ENCODE measurements at regions not wholly inside any gene's neighbourhood (a gene's known extent, or its start where the extent isn't known, plus 50 kb on each side); places are given as distances from the start of the nearest gene placed in this dataset.

DNA sequence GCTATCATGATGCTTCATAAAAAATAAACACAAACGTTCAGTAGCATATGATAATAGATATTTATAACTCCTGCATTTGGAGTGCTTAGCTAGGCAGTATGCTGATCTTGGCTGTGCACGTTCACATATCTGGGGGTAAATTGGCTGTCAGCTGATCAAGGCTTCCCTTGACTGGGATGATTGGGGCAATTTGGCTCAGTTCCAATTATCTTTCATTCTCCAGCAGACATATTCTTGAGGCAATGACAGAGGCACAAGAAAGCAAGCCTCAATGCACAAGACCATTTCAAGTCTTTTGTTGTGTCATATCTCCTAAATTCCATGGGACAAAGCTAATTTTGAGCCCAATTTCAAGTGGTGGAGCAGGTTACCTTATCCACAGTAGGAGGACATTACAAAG, 142.0 kb downstream of the DLEU7 start:
- DNase-seq, result no peak

- DNase-seq, result no peak
Measured at GRCh38 chr13:50706505-50706904, 137.0 kb downstream of the DLEU7 start.

- DNase-seq, result no peak
Measured at GRCh38 chr13:50707628-50708027, 135.9 kb downstream of the DLEU7 start.

DNA sequence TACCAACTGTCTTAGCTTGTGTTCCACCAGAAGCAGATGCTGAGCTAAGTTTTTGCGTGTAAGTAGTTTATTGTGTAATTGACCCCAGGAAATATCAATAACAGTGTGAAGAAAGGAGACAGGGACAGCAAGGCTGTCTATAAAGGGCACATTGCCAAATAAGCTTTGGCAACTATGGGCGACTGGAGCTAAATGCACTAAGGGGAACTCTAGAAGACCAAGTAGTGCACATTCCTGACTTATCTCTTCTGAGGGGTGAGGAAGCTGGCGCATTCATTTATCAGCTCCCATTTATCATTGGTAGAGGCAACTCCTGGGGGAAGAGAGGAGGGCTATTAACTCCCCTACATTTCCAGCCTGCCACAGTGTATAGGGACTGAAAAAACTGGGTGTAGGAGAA, 135.0 kb downstream of the DLEU7 start:
- no peak for DNase-seq

- no peak for DNase-seq
Measured at GRCh38 chr13:50709058-50709457, 134.4 kb downstream of the DLEU7 start.

DNA sequence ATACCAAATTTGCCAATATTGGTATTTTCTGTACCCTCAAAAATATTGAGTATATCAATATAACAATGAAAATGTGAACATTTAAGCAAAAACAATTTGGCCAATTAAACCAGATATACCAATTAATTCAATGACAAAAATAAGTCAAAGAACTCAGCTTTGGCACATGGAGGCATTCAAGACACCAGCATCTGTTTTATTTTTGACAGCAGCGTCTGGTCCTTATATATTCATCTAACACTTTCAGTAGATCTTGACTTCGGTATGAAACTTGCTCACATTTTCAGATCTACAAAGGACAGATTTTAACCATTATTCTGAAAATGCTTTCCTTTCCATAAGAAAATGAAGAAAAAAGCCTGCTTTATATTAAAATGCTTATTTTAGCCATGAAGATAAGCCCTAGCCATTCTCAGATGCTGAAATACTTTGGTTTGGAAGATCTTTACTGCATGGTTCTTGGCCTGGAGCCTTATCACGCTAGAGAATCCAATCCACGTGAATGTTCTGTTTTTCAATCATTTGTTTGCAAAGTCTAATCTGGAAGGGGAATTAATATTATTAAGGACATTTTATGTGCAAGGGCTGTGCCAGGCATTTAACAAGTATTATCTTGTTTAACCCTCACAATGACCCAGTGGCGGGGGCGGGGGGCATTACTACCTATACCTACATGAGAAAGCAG, 132.2 kb downstream of the DLEU7 start:
- DNase-seq, result no peak

- no peak for DNase-seq
Measured at GRCh38 chr13:50711996-50712395, 131.5 kb downstream of the DLEU7 start.

GRCh38 chr13:50712456-50712855, 131.0 kb downstream of the DLEU7 start:
- no peak for DNase-seq

- no peak for DNase-seq
Measured at GRCh38 chr13:50712881-50713280, 130.6 kb downstream of the DLEU7 start.

- no peak for DNase-seq
Measured at GRCh38 chr13:50713523-50714248, 129.8 kb downstream of the DLEU7 start.

DNA sequence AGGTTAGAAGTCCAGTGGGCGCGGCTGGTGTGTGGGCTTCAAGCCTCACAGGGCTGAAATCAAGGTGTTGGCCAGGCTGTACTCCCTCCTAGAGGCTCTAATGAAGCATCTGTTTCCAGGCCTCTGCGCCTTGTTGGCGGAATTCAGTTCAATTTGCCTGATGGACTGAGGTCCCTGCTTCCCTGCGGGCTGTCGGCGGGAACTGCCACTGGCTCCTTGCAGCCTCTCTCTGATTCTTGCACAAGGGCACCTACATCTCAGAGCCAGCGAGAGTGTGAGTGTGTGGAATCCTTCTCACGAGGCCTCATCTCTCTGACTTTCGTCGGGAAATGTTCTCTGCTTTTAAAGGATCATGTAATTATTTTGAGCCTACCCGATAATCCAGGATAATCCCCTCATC, 128.6 kb downstream of the DLEU7 start:
- DNase-seq, result no peak

DNA sequence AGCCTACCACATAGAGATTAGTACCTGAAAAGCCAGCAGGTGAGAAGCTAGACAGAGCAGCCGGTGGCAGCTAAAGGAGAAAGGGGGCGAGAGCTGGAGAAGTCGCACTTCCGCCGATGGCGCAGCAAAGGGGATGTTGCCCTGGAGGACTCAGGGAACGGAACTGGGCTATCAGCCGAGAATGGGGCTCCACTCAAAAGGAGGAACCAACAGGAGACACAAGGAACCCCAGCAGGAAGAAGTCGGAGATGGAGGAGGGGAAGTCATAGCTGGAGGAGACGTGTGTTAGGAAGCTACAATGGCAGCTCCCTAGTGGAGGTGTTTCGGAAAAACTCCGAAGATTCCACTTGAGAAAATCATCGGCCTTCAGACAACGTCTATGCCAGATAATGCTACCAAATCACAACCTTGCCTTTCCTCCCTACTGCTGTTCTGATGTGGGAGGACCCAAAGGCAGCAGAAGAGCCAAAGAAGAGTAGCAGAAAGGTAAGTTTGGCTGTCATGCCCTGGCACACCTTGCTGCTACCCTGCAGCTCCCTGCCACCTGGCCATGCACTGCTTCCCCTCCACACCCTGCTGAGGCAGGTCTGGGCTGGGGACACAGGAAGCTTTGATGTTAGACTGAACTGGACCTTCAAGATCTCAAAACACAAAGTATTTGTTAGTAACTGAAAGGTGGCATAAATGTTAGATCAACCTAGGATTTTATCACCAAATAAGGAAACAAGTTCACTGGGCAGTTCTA, 127.9 kb downstream of the DLEU7 start:
- no peak for DNase-seq

GRCh38 chr13:50720861-50721671, 122.4 kb downstream of the DLEU7 start:
- DNase-seq, result no peak

DNA sequence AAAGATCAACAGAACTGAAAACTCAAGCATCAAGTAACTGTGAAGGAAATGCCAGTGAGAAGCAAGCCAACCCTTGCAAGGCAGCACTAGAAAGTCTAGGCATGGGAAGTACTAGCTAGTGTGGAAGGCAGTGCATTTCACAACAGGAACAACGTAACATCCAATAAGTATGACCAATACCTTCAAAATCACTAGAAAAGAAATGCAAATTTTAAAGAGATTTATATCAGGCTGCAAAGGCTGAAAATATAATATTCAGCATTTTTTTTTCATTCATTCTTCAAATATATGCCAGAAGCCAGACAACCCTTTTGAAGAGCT, 121.9 kb downstream of the DLEU7 start:
- no peak for DNase-seq

GRCh38 chr13:50722440-50723125, 120.9 kb downstream of the DLEU7 start:
- no peak for DNase-seq

GRCh38 chr13:50724438-50724837, 119.1 kb downstream of the DLEU7 start:
- no peak for DNase-seq

GRCh38 chr13:50724913-50725312, 118.6 kb downstream of the DLEU7 start:
- DNase-seq, result no peak

DNA sequence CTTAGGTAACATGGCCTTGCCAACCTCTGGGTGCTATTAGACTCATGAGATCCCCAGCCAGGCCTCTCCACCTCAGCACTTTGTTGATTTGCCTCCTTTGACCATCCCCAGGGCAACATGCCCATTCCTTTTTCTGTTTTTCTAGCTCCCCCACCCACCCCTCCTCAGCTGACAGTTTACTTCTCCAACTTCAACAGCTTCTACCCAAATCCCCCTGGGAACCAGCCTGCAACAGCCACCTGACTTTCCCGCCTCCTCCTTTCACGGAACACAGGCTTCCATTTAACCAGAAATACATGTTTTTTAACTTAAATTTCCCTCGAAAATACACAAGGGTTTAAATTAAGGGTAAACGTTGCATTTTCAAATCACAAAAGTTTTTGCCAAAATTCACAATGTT, 117.3 kb downstream of the DLEU7 start:
- no peak for DNase-seq

DNA sequence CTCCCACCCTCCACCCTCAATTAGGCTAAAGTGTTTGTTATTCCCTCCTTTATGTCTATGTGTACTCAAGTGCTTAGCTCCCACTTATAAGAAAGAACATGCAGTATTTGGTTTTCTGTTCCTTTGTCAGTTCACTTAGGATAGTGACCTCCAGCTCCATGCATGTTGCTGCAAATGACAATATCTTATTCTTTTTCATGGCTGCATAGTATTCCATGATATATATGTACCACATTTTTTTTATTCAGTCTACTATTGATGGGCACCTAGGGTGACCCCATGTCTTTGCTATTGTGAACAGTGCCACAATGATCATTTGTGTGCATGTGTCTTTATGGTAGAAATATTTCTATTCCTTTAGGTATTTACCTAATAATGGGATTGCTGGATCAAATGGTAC, 114.3 kb downstream of the DLEU7 start:
- DNase-seq, result no peak

DNA sequence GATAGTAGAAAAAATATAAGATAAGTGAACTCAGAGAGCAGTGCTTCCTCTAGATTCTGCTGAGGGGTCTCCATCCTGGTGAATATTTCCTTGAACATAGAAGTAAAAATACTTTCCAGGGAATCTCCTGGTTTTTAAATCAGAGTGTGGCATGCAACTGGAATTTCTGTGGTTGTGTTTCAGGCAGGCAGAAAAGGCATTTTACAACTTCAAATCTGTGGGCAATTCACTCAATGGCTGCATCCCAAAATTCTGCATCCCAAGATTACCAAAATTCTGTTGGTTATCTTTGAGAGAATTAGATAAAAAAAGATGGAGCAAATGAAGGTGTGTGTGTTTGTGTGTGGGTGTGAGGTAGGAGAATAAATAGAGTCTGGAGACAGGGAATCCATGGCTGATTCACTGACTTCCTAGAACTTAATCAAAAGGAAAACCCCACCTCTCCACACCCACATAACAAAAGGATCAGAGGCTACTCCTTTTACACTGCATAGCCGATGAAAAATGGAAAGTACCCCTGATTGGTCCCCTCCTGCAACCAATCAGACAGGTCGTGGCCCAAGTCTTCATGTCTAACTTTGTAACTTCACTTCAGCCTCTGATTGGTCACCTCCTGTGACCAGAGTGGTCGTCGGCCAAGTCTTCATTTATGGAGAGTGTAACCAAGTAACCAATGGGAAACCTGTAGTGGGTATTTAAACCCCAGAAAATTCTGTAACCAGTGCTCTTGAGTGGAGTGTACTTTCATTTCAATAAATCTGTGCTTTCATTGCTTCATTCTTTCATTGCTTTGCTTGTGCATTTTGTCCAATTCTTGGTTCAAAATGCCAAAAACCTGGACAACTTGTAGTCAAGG, 112.8 kb downstream of the DLEU7 start:
- DNase-seq, result no peak

GRCh38 chr13:50731400-50731799, 112.1 kb downstream of the DLEU7 start:
- DNase-seq, result no peak

DNA sequence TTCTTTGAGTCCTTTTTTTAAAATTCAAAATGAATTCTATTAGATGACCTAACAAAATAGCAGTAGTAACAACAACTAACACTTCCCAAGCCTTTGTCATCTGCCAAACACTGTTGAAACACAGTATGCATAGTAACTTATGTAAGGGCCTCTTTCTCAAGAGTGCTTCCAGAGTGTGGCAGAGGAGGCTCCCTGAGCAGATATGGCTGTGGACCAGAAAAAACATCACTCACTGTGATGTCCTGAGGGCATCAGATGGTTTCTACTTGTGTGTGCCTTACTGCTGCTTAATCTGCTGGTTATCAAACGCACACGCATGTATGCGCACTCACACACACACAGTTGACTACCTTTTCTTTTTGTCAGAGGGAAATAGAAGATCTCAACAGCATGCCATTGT, 110.8 kb downstream of the DLEU7 start:
- no peak for DNase-seq
